Jurkat, Clone E6-1 (cell line): ENCODE measurements at regions not wholly inside any gene's neighbourhood (a gene's known extent, or its start where the extent isn't known, plus 50 kb on each side); places are given as distances from the start of the nearest gene placed in this dataset.
"Not testable (repeated sequence)": the region's sequence is repeated elsewhere in the genome, so short reads cannot be mapped to it uniquely, and the experiment has no call there.

Experiments used
- DNase-seq: peaks from one replicate; pipeline ENCODE4 v3.0.0-alpha.2; 2011; ENCODE audit warnings: low read depth, low spot score
- H3K4me3 ChIP-seq: 2 replicates; pipeline ENCODE4 v1.5.1; 2011; ENCODE audit warnings: mild to moderate bottlenecking, low read length, control low read depth, moderate library complexity

DNA sequence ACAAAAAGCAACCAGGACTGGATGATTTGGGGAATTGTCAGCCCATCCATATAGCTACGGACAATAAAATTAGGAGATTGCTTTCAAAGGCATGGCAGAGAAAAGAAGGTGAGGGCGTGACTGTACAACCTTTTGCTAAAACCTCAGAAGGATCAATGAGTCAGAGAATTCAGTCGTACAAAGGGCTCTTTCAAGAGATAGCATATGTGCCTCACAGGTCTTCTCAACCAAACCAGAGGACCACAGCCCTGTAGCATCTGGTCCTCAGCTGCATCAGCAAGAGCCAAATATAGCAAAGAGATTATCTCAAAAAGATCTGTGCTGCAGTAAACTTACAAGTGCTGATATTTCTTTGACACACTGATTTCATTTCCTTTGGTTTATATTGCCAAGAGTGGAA lies 149.9 kb upstream of the RAB6C start:
- DNase-seq, result no peak
- no peak overlapping the region for H3K4me3 ChIP-seq

DNA sequence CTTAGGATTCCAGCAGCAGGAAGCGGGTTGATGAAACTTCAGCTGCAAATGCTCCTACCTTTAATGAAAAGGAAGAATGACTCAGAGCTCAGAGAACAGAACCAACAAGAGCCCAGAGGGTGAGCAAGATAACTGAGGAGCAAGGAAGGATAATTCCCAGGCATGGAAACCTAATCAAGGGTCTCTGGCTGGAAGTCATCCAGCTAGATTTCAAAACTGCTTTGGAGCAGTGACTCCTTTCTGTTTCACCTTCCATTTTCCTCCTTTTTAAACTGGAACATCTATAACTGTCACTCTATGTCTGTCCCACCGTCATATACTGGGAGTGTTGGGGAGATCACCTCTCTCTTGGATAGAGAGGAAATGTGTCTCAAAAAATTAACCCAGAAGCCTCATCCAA lies 148.4 kb upstream of the RAB6C start:
- DNase-seq, result no peak
- H3K4me3 ChIP-seq, result no peak overlapping the region

DNA sequence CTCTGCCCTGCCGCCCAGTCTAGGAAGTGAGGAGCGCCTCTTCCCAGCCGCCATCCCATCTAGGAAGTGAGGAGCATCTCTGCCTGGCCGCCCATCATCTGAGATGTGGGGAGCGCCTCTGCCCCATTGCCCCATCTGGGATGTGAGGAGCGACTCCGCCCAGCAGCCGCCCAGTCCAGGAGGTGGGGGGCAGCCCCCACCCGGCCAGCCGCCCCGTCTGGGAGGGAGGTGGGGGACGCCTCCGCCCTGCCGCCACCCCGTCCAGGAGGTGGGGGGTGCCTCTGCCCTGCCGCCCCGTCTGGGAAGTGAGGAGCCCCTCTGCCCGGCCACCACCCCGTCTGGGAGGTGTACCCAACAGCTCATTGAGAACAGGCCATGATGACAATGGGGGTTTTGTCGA lies 146.0 kb upstream of the RAB6C start:
- not testable (repeated sequence) for H3K4me3 ChIP-seq, DNase-seq

DNA sequence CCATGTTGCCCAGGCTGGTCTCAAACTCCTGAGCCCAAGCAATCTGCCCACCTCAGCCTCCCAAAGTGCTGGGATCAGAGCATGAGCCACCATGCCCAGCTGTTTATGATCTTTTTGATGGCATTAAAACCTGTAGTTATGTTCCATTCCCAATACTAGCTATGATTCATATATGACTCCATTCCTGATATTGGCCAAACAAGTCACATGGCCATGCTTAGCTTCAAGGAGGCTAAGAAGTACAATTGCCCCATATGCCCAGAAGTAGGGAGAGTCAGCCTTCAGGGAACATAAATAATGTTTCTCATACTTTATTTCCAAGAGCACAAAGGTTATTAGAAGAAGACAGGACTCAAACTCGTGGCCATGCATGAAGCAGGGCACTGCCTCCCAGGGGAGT lies 132.4 kb upstream of the RAB6C start:
- no peak for DNase-seq
- H3K4me3 ChIP-seq, result no peak overlapping the region

DNA sequence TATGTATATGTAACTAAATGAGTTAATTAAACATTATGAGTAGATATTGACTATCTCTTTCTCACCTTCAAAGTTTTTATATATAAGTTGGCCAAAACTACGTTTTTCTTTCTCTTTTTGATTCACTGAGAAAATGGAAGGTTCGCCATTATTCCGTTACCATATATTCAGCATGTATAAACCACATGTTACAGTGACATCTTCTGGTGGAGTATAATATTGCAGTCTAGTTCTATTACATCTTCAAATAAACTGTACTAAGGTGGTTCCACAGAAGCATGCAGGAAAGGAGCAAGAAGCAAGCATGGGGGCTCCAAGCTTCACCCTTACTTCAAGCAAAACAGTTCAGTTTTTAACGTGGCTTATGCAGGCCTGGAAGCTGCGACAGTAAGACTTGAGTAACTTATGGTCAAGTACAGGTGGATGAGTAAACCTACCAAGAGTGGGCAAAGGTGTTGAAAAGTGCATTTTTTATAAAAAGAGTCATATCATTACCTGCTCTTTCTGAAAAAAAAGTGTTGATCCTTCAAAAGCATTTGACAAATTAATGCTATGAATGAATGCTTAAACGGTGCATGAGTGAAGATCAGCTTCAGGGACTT lies 129.8 kb upstream of the RAB6C start:
- DNase-seq, result peak; percentile 88
- no peak overlapping the region for H3K4me3 ChIP-seq

DNA sequence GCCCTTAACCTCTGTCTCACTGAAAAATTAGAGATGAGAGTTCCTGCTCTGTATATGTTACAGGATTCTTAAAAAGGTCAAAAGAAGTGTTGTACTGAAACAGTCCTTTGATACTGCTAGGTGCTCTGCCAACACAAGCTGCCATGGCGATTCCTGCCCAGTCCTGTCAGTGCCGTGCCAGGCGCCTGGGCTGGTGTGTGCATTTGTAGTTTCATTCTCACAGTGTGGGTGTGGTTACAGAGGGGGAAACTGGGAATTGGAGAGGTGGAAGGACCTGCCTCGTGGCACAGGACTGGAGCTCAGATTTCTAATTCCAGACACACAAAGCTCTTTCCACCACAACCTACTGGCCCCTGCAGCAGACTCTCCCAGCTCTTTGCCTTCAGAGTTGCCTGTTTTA lies 122.3 kb upstream of the RAB6C start:
- no peak for DNase-seq
- no peak overlapping the region for H3K4me3 ChIP-seq

DNA sequence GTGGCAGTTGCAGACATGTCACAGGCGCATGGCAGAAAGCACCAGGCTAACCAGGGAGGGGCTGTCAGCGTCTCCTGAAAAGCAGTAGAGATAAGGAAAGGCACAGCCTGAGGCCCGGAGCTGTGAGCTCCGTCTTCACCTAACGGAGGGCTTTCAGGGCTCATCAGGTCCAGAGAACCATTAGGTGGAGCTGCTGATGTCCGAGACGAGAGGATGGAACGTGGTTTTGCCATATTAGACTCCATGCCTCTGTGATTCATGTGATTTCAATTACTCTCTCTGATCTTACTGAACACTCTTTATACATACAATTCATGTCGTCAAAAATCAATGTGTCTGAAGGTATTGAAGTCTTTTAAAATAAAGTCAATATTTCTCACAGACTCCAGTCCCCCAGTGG lies 120.3 kb upstream of the RAB6C start:
- H3K4me3 ChIP-seq, result no peak overlapping the region
- DNase-seq, result no peak

DNA sequence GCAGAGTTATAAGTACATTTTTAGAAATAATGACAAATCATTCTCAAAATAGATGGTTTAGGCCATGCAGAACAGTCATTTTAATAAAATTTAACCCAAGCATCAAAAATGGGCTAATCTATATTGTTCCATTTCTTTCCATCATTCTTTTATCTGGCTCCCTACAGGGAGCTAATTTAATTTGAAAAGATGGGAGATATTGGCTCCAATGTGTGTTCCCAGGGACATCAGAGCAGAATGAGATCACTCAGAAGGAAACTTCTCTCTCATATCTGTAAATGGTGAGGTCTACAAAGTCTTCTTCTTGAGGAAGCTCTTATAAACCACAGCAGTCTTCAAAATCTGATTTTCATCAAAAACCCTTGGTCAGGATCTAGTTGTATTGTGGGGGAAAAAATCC lies 119.4 kb upstream of the RAB6C start:
- no peak for DNase-seq
- no peak overlapping the region for H3K4me3 ChIP-seq

DNA sequence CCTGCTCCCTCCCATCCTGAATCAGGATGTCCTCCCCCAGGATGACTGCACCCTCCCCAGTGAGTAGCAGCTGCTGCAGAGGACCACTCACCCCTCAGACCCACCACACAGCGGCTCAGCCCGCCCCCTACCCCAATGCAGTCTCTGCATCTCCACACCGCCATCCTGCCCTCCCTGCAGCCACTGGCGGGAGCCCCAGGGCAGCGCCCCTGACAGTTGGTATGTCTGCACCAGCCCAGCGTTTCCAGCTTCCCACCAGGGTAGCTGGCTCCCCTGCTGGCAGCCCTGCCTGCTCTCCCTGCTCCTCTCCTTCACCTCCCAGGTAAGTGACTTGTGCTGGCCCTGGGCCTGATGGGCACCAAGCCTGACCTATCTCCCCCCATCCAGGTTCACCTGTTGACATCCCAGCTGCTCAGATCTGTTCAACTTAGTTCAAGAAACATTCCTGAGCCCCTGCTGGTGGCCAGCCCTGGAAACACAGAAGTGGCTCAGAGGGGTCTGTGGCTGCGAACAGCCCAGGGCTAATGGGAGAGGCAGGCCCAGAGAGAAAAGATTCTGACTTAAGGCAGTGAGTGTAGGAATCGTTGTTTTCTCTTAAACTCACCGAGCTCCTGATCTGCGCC lies 117.7 kb upstream of the RAB6C start:
- H3K4me3 ChIP-seq, result no peak overlapping the region
- DNase-seq, result no peak

DNA sequence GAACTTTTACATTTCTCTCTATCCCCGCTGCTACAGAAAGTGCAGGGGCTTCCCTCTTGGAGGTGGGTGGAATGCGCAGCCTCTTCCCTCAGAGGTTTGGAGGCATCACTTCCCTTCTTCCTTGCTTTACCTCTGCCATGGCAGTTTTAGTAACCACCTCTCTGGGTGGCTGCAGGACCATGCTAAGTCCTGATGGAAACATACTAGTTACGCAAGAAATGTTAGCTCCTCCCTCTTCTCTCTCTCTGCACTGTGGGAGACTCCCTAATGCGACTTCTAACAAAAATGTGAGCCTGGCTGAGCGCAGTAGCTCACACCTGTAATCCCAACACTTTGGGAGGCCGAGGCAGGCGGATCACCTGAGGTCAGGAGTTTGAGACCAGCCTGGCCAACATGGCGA lies 116.8 kb upstream of the RAB6C start:
- DNase-seq, result no peak

DNA sequence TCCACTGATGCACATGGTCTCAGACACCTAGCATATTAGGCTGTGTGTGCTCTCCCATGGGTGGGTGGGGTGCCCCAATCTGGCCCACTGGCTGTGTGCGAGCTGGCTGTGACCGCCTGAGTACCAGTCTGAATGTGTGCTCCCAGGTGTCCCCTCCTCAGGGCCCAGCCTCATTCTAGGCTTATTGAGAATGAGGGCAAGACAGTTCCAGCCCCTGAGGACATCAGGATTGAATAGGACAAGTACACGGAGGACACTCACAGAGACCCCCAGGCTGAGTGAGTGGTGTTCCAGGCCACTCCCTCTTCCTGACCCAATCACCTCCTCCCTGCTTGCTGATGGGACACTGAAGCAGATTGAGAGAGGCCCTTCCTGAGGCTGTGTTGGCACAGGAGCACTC lies 116.1 kb upstream of the RAB6C start:
- no peak for DNase-seq

More for the DNA sequence above, 116.8 kb upstream of the RAB6C start:
- no peak overlapping the region for H3K4me3 ChIP-seq

DNA sequence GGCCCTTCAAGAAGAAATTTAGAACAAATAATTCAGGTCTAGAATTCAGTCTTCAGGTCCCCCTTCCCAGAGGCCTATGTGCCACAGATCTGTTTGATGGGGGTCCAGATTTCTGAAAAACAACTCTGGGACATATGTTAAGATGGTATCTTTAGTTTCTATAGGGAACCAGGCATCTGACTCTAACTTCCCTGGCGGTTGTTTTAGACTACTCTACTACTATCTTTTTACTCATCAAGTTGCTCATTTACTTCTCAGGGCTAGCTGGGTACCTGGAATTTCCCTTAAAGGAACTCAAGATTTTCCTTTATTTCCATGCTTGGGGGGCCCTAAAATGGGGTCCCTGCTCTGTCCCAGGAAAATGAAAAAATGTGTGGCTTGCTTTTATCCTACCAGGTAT lies 114.7 kb upstream of the RAB6C start:
- DNase-seq, result no peak
- H3K4me3 ChIP-seq, result no peak overlapping the region

More for the DNA sequence above, 116.1 kb upstream of the RAB6C start:
- no peak overlapping the region for H3K4me3 ChIP-seq

DNA sequence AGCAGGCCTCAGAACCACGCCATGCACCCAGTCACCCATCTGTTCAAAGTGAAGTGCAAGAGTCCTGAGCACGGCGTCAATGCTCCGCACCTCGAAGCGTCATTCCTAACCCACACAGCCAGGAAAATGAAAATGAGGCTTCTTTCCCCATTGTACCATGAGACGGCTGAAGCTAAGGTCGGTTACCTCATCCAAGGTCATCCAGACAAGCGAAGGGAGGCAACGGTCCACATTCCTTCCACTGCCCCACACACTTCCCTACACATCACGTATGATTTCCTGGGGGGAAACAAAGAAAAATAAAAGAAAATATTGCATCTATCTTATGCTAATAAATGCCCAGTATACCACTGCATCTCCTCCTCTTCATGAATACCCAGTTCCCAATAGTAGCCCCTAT lies 113.5 kb upstream of the RAB6C start:
- no peak for DNase-seq
- H3K4me3 ChIP-seq, result no peak overlapping the region

DNA sequence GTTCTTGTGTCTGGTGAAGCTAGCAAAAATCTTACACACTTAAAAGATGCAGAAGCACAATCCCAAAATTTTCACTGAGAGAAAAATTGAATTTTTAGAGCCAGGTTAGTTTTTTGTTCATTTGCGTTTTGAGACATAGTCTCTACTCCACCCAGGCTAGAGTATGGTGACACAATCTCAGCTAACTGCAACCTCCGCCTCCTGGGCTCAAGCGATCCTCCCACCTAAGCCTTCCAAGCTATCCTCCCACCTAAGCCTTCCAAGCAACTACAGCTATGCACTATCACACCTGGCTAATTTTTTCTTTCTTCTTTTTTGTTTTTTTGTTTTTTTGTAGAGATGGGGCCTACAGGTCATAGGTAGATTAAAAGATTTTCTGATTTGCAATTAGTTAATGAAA lies 113.1 kb upstream of the RAB6C start:
- no peak for DNase-seq
- no peak overlapping the region for H3K4me3 ChIP-seq

DNA sequence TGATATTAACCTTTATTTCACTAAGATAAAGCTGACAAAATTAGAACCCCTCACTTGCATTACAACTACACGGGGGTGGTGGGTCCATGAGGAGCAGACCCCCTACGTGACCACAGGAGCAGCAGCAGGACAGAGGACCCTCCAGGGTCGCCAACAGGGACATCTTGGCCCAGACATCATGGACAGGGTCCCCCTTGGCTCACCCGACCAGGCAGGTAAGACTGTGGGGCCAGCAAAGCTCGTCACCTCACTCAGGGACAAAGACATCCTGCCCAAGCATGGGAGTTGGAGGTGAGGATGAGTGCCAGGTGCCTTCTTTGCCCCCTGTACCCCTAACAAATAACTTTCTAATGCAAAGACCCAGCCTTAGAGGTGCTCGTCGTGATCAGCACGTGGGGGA lies 111.3 kb upstream of the RAB6C start:
- no peak for DNase-seq
- H3K4me3 ChIP-seq, result no peak overlapping the region

DNA sequence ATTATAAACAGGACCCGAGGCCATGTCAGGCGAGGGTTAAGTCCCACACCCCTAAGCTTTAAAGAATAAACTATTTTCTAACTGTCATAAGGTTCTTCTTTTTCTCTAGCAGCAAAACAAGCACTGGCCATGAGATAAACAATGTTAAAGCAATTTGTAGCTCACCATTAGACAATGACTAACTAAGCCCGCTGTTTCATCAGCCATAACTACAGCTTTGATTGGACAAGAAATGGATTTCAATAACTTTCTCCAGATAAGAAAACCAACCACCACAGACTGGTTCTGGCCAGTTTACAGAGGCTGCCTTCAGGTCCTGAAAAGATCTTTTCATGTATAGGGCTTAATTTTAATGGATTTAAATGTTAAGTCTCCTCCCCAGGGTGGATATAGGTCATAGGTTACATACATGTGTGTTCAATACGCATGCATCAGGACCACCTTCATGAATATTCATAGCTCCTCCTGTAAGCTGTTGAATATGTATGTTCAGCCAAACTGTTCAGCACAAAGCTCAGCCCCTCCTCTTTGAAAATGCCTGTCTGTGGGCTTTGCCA lies 108.7 kb upstream of the RAB6C start:
- H3K4me3 ChIP-seq, result no peak overlapping the region
- DNase-seq, result no peak

DNA sequence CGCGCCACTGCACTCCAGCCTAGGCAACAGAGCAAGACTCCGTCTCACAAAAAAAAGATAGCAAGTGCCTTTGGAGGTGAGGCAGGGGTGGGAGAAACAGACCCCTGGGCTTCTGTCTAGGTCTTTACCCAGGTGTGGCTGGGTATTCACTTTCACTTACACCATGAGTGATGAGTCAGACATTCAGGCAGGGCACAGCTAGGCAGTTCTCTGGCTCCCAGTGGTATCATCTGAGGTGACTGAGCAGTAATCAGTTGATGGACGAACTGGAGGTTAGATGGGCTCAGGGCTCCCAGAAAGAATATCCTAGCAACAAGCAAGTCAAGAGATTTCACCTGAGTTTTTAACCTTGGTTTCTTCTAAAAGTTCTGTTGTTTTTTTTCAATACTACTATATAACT lies 107.0 kb upstream of the RAB6C start:
- no peak overlapping the region for H3K4me3 ChIP-seq
- DNase-seq, result no peak

DNA sequence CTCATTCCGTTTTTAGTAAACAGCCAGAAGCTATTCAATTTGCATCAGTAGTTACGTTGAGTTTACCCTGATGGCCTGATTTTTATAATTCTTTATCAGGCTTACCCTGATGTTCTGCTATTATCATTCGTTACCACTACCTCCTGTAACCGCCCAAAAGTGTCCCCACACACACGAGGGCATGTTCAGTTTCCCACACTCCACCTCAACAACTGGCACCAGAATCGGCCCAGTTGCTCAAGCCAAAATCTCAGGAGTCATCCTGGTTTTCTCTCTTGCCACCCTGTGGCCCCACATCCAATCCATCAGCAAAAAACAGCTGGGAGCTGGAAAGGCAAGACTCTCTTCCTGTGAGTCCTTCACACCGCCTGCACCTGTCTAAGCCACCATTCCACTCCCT lies 102.9 kb upstream of the RAB6C start:
- DNase-seq, result no peak
- no peak overlapping the region for H3K4me3 ChIP-seq

DNA sequence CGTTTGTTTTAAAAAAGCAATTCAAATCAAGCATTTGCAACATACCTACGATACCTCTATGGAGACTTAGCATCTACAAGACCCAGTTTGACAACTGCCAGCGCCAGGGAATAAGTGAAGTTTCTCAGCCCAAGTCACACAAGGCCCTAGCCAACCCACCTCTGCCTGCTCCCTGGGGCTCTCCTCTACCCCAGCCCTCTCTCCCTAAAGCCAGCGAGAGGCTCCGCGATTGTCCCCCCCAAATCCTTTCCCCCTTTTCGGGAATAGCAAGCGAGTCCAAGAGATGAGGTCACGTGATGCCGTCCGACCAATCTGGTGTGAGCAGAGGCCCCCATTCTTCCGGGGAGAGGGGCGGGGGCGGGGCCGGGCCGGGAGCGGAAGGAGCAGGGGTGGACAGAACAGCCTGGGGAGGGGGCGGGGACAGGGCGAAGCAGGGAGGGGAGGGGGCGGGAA lies 102.2 kb upstream of the RAB6C start:
- peak; percentile 67 for DNase-seq
- peak overlapping the region; percentile 63 for H3K4me3 ChIP-seq

DNA sequence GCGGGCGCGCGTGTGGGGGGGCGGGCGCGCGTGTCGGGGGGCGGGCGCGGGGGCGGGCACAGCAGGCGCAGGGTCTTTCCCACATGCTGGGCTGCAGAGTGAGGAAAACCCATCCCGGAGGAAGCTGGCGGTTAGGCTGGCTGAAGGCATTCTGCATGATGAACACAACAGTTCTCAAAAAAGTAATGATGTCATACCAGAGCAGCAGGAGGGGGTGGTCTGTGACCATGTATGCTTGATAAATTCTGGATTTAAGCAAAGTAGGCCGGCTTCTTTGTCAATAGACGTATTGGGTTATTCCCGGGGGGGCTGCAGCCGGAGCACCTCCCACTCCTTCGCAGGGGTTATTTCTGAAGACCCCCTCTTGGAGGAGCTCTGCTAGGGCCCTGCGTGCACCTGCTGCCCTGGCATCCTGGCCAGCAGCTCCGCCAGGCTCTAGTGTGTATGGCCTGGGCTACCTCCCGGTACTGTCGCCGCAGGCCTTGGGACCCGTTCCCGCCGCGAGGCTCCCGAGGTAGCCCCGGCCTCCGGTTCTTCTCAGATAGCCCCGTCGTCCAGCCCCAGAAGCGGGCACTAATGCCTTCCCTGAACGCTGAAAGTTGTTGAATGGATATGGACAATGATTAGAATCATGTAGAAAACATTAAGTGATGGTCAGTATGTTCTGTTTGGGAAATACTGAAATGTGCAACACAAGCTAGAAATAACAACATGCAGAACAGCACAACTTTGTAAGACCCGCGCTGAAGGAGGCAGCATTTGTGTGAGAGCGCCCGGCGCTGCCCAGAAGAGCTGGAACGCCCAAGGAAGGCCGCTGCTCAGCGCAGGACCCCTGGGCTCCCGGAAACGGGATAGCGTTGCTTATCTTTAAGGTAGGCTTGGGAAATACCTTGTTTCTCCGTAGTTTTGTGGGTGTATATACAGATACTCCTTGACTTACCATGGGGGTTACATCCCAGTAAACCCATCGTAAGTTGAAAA lies 101.4 kb upstream of the RAB6C start:
- peak overlapping the region; percentile 48 for H3K4me3 ChIP-seq
- peak; percentile 6 for DNase-seq
